Suprapubic skin (tissue), 4 donors: ENCODE measurements at regions not wholly inside any gene's neighbourhood (a gene's known extent, or its start where the extent isn't known, plus 50 kb on each side); places are given as distances from the start of the nearest gene placed in this dataset.

ENCODE experiments used
- DNase-seq, 2 donors: peaks; one replicate each; pipeline ENCODE4 v3.0.0-alpha.2; 2019; ENCODE audit warnings: low spot score in 2 of 2
- H3K27ac ChIP-seq: fragments of 200-600 bp; sonication (generic); one replicate; pipeline ENCODE4 v1.5.1; 2019
- H3K27me3 ChIP-seq: fragments of 200-600 bp; sonication (generic); one replicate; pipeline ENCODE4 v1.5.1; 2019
- H3K36me3 ChIP-seq: fragments of 200-600 bp; sonication (generic); one replicate; pipeline ENCODE4 v1.5.1; 2019
- H3K4me1 ChIP-seq: fragments of 200-600 bp; sonication (generic); one replicate; pipeline ENCODE4 v1.5.1; 2019
- H3K4me3 ChIP-seq: fragments of 200-600 bp; sonication (generic); one replicate; pipeline ENCODE4 v1.5.1; 2019; ENCODE audit warnings: mild to moderate bottlenecking
- H3K9me3 ChIP-seq: fragments of 200-600 bp; sonication (generic); one replicate; pipeline ENCODE4 v1.5.1; 2019
- CTCF ChIP-seq, 2 donors: fragments of 200-600 bp in 1 of 2; fragments of 450-650 bp in 1 of 2; sonication (generic) in 1 of 2; IDR thresholded peaks; one replicate each; pipeline ENCODE4 v1.5.1; 2016 to 2019; ENCODE audit warnings: antibody characterized with exemption in 2 of 2, mild to moderate bottlenecking in 1 of 2, moderate library complexity in 1 of 2
- EP300 ChIP-seq: sonication (generic); formaldehyde crosslinking; IDR thresholded peaks from one replicate; pipeline ENCODE4 v1.6.1; 2017; ENCODE audit warnings: antibody characterized with exemption
- POLR2A ChIP-seq, 2 donors: fragments of 450-650 bp; IDR thresholded peaks; one replicate each; pipeline ENCODE4 v1.6.1; 2017; ENCODE audit warnings: antibody characterized with exemption in 2 of 2, mild to moderate bottlenecking in 2 of 2, moderate library complexity in 2 of 2
- POLR2AphosphoS5 ChIP-seq, 3 donors: sonication (generic); formaldehyde crosslinking; IDR thresholded peaks; one replicate each; pipeline ENCODE4 v1.6.1; 2017; ENCODE audit warnings: antibody characterized with exemption in 3 of 3
- WGBS: methylation state at CpG from one replicate; pipeline ENCODE4 v1.1.5; 2018; 5-methylcytosine and 5-hydroxymethylcytosine counted together

- Histone ChIP-seq H3K9me3 (no peaks in the 10 kb centered on the region), H3K27me3 (no peaks in the 10 kb centered on the region), H3K4me3 (no peak overlapping the region), H3K36me3 (no peaks in the 10 kb centered on the region), H3K27ac (no peak overlapping the region), H3K4me1 (no peaks in the 10 kb centered on the region)
- 47% methylated on average over 3 of the region's 3 CpGs for WGBS
- TF ChIP-seq POLR2AphosphoS5 (IDR thresholded peaks at IDR 0.05) (no peak), POLR2A (IDR thresholded peaks at IDR 0.05) (no peak), EP300 (no peak), CTCF (IDR thresholded peaks at IDR 0.05) (no peak)
- DNase-seq, result no peak
These were observed 200.9 kb downstream of the CDC14C start for GRCh38 chr7:49125246-49125645.

GRCh38 chr7:49127359-49127913 lies 203.1 kb downstream of the CDC14C start:
- 32% methylated on average over 5 of the region's 5 CpGs for WGBS
- TF ChIP-seq POLR2A (IDR thresholded peaks at IDR 0.05), result no peak
- TF ChIP-seq CTCF (IDR thresholded peaks at IDR 0.05), result no peak
- no peak for TF ChIP-seq EP300
- TF ChIP-seq POLR2AphosphoS5 (IDR thresholded peaks at IDR 0.05), result no peak
- DNase-seq, result no peak
- Histone ChIP-seq H3K27ac (no peak overlapping the region), H3K4me1 (no peaks in the 10 kb centered on the region), H3K9me3 (no peaks in the 10 kb centered on the region), H3K4me3 (no peak overlapping the region), H3K27me3 (no peaks in the 10 kb centered on the region), H3K36me3 (no peaks in the 10 kb centered on the region)

GRCh38 chr7:49137978-49138377 lies 213.6 kb downstream of the CDC14C start:
- no peak for DNase-seq
- H3K4me3 ChIP-seq, result no peak overlapping the region
- H3K27me3 ChIP-seq, result no peaks in the 10 kb centered on the region
- no peaks in the 10 kb centered on the region for H3K36me3 ChIP-seq
- WGBS, result 81% methylated on average over 1 of the region's 1 CpG
- no peaks in the 10 kb centered on the region for H3K4me1 ChIP-seq
- H3K9me3 ChIP-seq, result no peaks in the 10 kb centered on the region
- TF ChIP-seq POLR2A (IDR thresholded peaks at IDR 0.05) (no peak), EP300 (no peak), POLR2AphosphoS5 (IDR thresholded peaks at IDR 0.05) (no peak), CTCF (IDR thresholded peaks at IDR 0.05) (no peak)
- H3K27ac ChIP-seq, result no peak overlapping the region

- Histone ChIP-seq H3K36me3 (no peaks in the 10 kb centered on the region), H3K4me1 (no peaks in the 10 kb centered on the region), H3K4me3 (no peak overlapping the region), H3K27ac (no peak overlapping the region), H3K27me3 (no peaks in the 10 kb centered on the region), H3K9me3 (no peaks in the 10 kb centered on the region)
- TF ChIP-seq EP300, result no peak
- no peak for TF ChIP-seq POLR2A (IDR thresholded peaks at IDR 0.05)
- DNase-seq, result no peak
- WGBS, result 68% methylated on average over 3 of the region's 3 CpGs
These were observed 226.1 kb downstream of the CDC14C start for GRCh38 chr7:49150486-49150885.

- WGBS, result 71% methylated on average over 3 of the region's 3 CpGs
- Histone ChIP-seq H3K9me3 (no peaks in the 10 kb centered on the region), H3K4me1 (no peaks in the 10 kb centered on the region), H3K27me3 (no peaks in the 10 kb centered on the region), H3K4me3 (no peak overlapping the region), H3K27ac (no peak overlapping the region), H3K36me3 (no peaks in the 10 kb centered on the region)
- TF ChIP-seq EP300, result no peak
- TF ChIP-seq POLR2AphosphoS5 (IDR thresholded peaks at IDR 0.05), result no peak
- no peak for TF ChIP-seq CTCF (IDR thresholded peaks at IDR 0.05)
- no peak for DNase-seq
These were observed 226.8 kb downstream of the CDC14C start for GRCh38 chr7:49151146-49151545.

GRCh38 chr7:49158321-49158720 lies 234.0 kb downstream of the CDC14C start:
- no peak overlapping the region for H3K4me3 ChIP-seq
- H3K9me3 ChIP-seq, result no peaks in the 10 kb centered on the region
- H3K4me1 ChIP-seq, result no peaks in the 10 kb centered on the region
- TF ChIP-seq CTCF (IDR thresholded peaks at IDR 0.05) (no peak), EP300 (no peak), POLR2AphosphoS5 (IDR thresholded peaks at IDR 0.05) (no peak)
- DNase-seq, result no peak
- no peak overlapping the region for H3K27ac ChIP-seq
- H3K36me3 ChIP-seq, result no peaks in the 10 kb centered on the region
- H3K27me3 ChIP-seq, result no peaks in the 10 kb centered on the region
- 52% methylated on average over 2 of the region's 2 CpGs for WGBS
